H1 (cell line): ENCODE measurements at regions not wholly inside any gene's neighbourhood (a gene's known extent, or its start where the extent isn't known, plus 50 kb on each side); places are given as distances from the start of the nearest gene placed in this dataset.

Experiments
- BCL11A ChIP-seq, 2 experiments: IDR thresholded peaks; one replicate each; pipeline ENCODE4 v1.6.1; 2011; ENCODE audit warnings: low read depth in 2 of 2, low read length in 2 of 2, mild to moderate bottlenecking in 2 of 2
- CEBPB ChIP-seq: IDR thresholded peaks from 2 replicates; pipeline ENCODE4 v1.6.1; 2012; ENCODE audit warnings: low read depth, low read length
- EP300 ChIP-seq, 2 experiments: IDR thresholded peaks; 1 replicate in 1 of 2; 2 replicates in 1 of 2; pipeline ENCODE4 v1.6.1; 2011 to 2012; ENCODE audit warnings: low read depth in 2 of 2, low read length in 2 of 2, mild to moderate bottlenecking in 2 of 2, borderline replicate concordance in 1 of 2, inconsistent platforms in 1 of 2, moderate library complexity in 1 of 2
- RAD21 ChIP-seq, 2 experiments: IDR thresholded peaks in 1 of 2; conservative IDR thresholded peaks in 1 of 2; 2 replicates each; pipeline ENCODE4 v1.6.1; 2011; ENCODE audit warnings: low read depth in 2 of 2, low read length in 2 of 2, improper control_type of control experiment in 1 of 2, inconsistent platforms in 1 of 2, mild to moderate bottlenecking in 1 of 2, moderate library complexity in 1 of 2
- SUZ12 ChIP-seq: fragments of 200-600 bp; sonication (generic); IDR thresholded peaks from 2 replicates; pipeline ENCODE4 v1.6.1; 2012; ENCODE audit warnings: mild to moderate bottlenecking, inconsistent platforms, low read length, moderate library complexity, mixed read lengths
- TF ChIP-seq, protein P1 (sequence below): fragments of 300-600 bp; sonication (generic); IDR thresholded peaks from 2 replicates; pipeline ENCODE4 v1.7.1; 2012; ENCODE audit warnings: low read length, moderate library complexity, mild to moderate bottlenecking, inconsistent platforms; ENCODE audit not compliant: insufficient replicate concordance
- TF ChIP-seq, protein P2 (sequence below): IDR thresholded peaks from 2 replicates; pipeline ENCODE4 v1.6.1; 2012; ENCODE audit warnings: inconsistent platforms

GRCh38 chr5:135150767-135151166, 116.7 kb upstream of the PITX1 start (continued):
- TF ChIP-seq, protein P1, sequence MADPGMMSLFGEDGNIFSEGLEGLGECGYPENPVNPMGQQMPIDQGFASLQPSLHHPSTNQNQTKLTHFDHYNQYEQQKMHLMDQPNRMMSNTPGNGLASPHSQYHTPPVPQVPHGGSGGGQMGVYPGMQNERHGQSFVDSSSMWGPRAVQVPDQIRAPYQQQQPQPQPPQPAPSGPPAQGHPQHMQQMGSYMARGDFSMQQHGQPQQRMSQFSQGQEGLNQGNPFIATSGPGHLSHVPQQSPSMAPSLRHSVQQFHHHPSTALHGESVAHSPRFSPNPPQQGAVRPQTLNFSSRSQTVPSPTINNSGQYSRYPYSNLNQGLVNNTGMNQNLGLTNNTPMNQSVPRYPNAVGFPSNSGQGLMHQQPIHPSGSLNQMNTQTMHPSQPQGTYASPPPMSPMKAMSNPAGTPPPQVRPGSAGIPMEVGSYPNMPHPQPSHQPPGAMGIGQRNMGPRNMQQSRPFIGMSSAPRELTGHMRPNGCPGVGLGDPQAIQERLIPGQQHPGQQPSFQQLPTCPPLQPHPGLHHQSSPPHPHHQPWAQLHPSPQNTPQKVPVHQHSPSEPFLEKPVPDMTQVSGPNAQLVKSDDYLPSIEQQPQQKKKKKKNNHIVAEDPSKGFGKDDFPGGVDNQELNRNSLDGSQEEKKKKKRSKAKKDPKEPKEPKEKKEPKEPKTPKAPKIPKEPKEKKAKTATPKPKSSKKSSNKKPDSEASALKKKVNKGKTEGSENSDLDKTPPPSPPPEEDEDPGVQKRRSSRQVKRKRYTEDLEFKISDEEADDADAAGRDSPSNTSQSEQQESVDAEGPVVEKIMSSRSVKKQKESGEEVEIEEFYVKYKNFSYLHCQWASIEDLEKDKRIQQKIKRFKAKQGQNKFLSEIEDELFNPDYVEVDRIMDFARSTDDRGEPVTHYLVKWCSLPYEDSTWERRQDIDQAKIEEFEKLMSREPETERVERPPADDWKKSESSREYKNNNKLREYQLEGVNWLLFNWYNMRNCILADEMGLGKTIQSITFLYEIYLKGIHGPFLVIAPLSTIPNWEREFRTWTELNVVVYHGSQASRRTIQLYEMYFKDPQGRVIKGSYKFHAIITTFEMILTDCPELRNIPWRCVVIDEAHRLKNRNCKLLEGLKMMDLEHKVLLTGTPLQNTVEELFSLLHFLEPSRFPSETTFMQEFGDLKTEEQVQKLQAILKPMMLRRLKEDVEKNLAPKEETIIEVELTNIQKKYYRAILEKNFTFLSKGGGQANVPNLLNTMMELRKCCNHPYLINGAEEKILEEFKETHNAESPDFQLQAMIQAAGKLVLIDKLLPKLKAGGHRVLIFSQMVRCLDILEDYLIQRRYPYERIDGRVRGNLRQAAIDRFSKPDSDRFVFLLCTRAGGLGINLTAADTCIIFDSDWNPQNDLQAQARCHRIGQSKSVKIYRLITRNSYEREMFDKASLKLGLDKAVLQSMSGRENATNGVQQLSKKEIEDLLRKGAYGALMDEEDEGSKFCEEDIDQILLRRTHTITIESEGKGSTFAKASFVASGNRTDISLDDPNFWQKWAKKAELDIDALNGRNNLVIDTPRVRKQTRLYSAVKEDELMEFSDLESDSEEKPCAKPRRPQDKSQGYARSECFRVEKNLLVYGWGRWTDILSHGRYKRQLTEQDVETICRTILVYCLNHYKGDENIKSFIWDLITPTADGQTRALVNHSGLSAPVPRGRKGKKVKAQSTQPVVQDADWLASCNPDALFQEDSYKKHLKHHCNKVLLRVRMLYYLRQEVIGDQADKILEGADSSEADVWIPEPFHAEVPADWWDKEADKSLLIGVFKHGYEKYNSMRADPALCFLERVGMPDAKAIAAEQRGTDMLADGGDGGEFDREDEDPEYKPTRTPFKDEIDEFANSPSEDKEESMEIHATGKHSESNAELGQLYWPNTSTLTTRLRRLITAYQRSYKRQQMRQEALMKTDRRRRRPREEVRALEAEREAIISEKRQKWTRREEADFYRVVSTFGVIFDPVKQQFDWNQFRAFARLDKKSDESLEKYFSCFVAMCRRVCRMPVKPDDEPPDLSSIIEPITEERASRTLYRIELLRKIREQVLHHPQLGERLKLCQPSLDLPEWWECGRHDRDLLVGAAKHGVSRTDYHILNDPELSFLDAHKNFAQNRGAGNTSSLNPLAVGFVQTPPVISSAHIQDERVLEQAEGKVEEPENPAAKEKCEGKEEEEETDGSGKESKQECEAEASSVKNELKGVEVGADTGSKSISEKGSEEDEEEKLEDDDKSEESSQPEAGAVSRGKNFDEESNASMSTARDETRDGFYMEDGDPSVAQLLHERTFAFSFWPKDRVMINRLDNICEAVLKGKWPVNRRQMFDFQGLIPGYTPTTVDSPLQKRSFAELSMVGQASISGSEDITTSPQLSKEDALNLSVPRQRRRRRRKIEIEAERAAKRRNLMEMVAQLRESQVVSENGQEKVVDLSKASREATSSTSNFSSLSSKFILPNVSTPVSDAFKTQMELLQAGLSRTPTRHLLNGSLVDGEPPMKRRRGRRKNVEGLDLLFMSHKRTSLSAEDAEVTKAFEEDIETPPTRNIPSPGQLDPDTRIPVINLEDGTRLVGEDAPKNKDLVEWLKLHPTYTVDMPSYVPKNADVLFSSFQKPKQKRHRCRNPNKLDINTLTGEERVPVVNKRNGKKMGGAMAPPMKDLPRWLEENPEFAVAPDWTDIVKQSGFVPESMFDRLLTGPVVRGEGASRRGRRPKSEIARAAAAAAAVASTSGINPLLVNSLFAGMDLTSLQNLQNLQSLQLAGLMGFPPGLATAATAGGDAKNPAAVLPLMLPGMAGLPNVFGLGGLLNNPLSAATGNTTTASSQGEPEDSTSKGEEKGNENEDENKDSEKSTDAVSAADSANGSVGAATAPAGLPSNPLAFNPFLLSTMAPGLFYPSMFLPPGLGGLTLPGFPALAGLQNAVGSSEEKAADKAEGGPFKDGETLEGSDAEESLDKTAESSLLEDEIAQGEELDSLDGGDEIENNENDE = no peak
- TF ChIP-seq SUZ12 (no peak), RAD21 (IDR thresholded peaks at IDR 0.05 in 1 of 2, conservative IDR thresholded peaks at IDR 0.05 in 1 of 2; ENCODE audit: low read depth in 2 of 2, low read length in 2 of 2) (no peak), EP300 (IDR thresholded peaks at IDR 0.05; ENCODE audit: borderline replicate concordance in 1 of 2, low read depth in 2 of 2, low read length in 2 of 2) (no peak), BCL11A (IDR thresholded peaks at IDR 0.05; ENCODE audit: low read depth in 2 of 2, low read length in 2 of 2) (no peak), CEBPB (no peak)
- TF ChIP-seq, protein P2, sequence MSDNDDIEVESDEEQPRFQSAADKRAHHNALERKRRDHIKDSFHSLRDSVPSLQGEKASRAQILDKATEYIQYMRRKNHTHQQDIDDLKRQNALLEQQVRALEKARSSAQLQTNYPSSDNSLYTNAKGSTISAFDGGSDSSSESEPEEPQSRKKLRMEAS = no peak
